H1 (cell line): ENCODE measurements at regions not wholly inside any gene's neighbourhood (a gene's known extent, or its start where the extent isn't known, plus 50 kb on each side); places are given as distances from the start of the nearest gene placed in this dataset.

ENCODE experiments used
- ATF3 ChIP-seq: IDR thresholded peaks from 2 replicates; pipeline ENCODE4 v1.6.1; 2011; ENCODE audit warnings: low read depth, mild to moderate bottlenecking, low read length; ENCODE audit not compliant: insufficient read depth

GRCh38 chr18:10033016-10033399, 119.2 kb downstream of the VAPA start (continued):
- no peak for TF ChIP-seq ATF3
- TF ChIP-seq, all 59 proteins: peak for 0
